ENCODE measurements at regions not wholly inside any gene's neighbourhood (a gene's known extent, or its start where the extent isn't known, plus 50 kb on each side); places are given as distances from the start of the nearest gene placed in this dataset.

- DNase-seq (ENCODE audit: low read depth in 2 of 2) = no peak
Observed at GRCh38 chrX:42944381-42944998, 166.5 kb upstream of the PPP1R2C start.

DNA sequence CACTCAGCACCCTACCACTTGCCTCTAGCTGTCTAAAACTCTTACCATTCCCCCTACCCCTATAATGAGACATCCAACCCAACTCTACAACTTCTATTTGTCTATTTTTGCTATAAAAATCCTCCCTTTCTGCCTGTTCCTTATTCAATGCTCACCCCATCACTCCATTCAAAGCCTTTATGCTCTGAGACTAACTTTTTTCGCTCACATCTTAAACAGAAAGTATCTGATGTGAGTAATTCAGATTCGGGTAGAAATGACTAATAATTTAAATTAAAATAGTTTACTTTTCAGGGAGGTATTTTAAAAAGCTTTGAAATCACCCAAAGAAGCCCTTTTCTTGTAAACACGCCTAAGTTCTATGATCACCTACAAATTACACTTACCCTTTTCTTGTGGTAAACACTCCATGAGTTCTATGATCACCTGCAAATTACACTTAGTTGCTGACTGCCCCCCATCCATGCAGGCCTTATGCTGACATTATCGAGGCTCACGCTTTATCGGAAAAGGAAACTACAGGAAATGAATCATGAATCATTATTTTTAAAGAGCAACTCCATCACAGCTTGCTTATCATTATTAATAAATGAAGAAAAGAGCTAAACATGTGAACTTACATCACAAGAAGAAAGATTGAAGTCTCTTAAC is 168.7 kb upstream of the PPP1R2C start:
- no peak for DNase-seq (ENCODE audit: low read depth in 2 of 2)

DNA sequence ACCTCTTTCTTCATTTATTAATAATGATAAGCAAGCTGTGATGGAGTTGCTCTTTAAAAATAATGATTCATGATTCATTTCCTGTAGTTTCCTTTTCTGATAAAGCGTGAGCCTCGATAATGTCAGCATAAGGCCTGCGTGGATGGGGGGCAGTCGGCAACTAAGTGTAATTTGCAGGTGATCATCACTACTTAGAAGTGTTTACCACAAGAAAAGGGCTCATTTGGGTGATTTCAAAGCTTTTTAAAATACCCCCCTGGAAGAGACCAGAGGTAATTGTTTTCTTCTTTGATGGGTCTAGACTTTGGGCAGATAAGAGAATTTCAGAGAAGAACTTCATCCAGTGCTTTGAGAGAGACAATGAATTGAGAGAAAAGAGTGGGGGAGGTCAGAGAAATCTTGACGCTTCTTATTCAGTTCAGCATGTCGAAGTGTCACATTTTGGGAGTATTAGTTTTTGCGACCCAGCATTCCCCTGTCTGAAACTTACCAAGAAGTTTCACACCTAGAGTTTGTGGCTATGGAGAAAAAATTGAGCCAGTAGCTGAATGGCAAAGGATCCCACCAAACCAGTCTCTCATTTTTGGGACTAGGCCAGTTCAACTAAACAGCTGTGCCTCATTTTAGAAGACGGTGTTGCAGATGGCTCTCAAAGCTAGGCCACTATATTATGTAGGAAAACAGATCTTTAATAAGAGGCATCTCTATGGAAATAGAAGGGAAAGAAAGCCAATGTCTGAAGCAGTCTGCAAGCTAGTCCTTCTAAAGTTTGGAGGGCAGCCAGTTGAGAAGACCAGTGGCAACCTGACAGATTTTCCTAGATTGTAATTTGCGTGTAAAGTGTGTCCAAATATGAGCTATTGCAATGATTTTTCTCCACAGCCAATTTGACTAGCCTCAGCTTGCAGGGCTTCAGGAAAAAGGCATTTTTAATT is 171.0 kb upstream of the PPP1R2C start:
- no peak for DNase-seq (ENCODE audit: low read depth in 2 of 2)

- no peak for DNase-seq (ENCODE audit: low read depth in 2 of 2)
Observed at GRCh38 chrX:42951747-42952146, 173.8 kb upstream of the PPP1R2C start.

DNA sequence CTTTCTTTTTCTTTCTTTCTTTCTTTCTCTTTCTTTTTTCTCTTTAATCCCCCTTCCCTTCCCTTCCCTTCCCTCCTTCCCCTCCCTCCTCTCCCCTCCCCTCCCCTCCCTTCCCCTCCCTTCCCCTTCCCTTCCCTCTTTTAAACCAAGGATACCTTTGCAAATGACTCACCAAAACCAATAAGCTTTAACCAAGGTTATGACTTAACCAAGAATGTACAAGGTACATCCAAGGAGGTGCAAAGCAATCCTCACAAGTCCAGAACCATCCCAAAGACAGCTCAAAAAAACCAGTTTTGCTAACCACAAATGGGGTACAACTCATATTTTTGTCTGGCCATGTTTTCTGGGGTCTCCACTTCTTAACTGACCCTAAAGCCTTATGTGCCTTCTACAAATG is 174.7 kb upstream of the PPP1R2C start:
- DNase-seq (ENCODE audit: low read depth in 2 of 2) = no peak

DNA sequence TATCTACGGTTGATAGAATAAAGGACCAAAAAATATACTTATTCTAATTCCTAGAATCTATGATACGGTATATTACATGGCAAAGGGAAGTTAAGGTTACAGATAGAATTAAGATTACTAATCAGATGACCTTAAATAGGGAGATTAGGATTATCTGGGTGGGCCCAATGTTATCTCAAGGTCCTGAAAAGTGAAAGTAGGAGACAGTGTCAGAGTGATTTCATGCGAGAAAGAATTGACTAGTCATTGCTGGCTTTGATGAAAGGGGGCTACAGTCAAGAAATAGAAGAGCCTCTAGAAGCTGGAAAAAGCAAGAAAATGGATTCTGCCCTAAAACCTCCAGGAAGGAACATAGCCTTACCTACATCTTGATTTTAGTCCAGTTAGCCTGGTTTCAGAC is 176.9 kb upstream of the PPP1R2C start:
- no peak for DNase-seq (ENCODE audit: low read depth in 2 of 2)

- DNase-seq (ENCODE audit: low read depth in 2 of 2) = no peak
Observed at GRCh38 chrX:42955349-42955748, 177.4 kb upstream of the PPP1R2C start.

DNA sequence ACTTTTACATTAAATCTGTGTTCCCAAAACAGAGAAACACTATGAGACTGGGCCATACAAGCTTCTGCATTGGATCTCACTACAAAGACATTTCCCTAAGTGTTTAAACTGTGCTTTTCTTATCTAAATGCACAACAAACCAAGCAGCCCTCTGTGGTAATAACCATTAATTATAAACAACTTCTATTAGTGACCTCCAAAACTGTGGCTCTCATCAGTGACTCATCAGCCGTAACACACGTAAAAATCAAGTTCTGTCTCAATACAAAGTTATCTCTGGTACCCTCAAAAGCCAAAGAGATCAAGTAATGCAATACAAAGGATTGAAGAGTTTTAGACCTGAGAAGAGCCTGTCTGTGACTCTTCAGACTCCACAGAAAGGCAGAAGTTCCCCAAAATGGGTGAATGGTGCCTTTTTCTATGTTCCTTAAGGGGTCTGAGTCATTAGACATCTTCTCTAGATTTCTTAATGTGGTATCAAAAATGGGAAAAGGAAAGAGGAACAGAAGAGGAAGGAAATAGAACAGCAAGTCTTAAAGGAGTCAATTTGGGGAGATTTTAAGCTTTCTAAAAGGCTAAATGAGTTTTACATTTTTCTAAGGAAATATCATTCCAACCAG is 189.8 kb upstream of the PPP1R2C start:
- no peak for DNase-seq (ENCODE audit: low read depth in 2 of 2)

DNA sequence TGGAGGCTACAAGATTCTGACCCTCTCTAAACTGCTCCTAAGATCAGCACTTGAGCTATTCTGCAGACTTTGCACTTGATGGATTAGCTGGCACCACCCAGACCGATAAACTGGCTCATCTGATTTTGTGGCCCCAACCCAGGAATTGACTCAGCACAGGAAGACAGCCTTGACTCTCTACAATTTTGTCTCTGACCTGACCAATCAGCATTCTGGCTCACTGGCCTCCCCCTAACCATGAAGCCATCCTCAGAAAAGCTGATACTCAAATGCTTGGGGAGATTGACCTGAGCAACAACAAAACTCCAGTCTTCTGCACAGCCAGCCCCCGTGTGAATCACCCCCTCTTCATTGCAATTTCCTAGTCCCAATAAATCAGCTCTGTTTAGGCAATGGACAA is 195.4 kb upstream of the PPP1R2C start:
- DNase-seq (ENCODE audit: low read depth in 2 of 2) = no peak

DNA sequence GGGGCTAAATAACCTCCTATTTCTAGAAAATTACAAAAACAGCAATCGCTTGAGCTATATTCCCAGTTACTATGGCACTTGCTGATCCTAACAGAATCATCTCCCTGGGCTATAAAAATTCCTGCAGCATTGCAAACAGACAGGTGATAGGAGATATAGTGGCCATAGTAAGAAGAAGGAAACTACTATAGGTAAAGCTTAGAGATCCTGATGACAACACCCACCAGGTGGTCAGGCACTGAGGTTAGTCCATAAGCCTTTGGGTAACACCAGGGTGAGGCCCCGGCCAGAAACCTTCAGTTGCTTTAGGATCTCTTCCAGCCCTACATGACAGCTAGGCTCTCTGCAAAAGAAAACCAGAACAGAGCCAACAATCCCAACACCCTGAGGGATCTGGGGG is 197.9 kb upstream of the PPP1R2C start:
- no peak for DNase-seq (ENCODE audit: low read depth in 2 of 2)

GRCh38 chrX:42976746-42977366 is 198.9 kb upstream of the PPP1R2C start:
- no peak for DNase-seq (ENCODE audit: low read depth in 2 of 2)

DNA sequence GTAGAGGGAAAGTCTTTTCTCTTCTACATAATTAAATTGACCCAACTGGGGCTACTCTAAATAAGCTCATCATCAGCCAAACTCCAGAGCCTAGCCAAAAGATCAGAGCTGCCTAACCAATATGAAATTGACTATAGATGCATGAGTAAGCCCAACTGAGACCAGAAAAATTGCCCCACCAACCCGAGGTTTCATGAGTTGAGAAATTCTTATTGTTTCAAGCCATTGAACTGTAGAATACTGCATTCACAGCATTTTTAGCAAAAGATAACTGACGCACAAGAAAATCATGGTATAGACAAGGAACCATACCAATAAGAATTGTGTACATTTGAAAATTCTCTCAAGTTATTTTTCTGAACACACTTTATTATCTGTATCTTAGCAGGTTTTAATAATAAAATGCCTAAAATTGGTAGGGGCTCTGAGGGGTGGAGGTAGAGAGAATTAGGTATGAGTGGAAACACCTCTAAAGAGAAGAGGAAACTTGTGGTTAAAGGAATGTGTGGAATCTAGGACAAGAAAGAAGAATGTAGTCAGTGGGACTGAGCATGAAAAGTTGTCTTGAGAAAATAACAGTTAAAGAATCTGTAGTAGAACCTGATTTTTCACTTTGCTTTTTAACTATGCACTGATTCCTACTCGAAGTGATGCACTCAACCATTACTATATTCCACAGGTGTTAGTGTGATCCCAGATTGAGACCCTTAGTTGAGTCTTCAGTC is 200.9 kb upstream of the PPP1R2C start:
- no peak for DNase-seq (ENCODE audit: low read depth in 2 of 2)

- DNase-seq (ENCODE audit: low read depth in 2 of 2) = no peak
Observed at GRCh38 chrX:42988700-42989099, 210.7 kb upstream of the PPP1R2C start.

- peak; percentile 6 to 26 for DNase-seq (ENCODE audit: low read depth in 2 of 2)
Observed at GRCh38 chrX:42992199-42992943, 214.4 kb upstream of the PPP1R2C start.

DNA sequence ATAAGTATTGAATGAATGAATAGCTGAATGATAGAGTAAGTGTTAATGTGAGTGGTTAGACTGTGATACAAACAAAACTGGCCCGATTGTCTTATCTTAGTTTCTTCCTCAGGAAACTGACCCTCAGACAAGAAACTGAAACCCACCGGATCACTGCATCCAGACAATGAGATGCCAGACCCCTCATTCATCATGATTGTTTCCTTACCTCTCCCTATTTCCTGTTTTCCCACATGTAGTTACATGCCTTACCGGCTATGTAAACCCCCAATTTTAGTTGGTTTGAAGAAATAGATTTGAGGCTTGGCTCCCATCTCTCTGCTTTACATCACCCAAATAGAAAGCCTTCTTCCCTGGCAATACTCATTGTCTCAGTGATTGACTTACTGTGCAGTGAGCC is 218.9 kb upstream of the PPP1R2C start:
- DNase-seq (ENCODE audit: low read depth in 2 of 2) = no peak

DNA sequence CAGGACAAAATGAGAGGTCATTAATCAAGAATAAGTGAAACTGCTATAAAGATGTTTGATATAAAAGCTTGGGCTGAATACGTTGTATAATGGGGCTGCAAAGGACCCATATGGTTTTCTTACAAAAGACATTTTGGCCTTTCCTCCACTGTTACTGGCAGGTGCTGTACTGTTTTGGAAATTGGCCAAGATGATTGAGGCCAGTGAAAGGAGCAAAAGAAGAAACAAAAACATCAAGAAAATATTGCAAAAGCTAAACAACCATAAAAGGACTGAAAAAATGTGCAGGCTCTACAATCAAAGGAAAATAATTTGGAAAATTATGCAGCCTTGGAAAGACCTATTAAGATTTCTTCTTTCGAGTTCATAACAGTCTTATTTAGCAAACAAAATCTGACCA is 222.2 kb upstream of the PPP1R2C start:
- no peak for DNase-seq (ENCODE audit: low read depth in 2 of 2)

DNA sequence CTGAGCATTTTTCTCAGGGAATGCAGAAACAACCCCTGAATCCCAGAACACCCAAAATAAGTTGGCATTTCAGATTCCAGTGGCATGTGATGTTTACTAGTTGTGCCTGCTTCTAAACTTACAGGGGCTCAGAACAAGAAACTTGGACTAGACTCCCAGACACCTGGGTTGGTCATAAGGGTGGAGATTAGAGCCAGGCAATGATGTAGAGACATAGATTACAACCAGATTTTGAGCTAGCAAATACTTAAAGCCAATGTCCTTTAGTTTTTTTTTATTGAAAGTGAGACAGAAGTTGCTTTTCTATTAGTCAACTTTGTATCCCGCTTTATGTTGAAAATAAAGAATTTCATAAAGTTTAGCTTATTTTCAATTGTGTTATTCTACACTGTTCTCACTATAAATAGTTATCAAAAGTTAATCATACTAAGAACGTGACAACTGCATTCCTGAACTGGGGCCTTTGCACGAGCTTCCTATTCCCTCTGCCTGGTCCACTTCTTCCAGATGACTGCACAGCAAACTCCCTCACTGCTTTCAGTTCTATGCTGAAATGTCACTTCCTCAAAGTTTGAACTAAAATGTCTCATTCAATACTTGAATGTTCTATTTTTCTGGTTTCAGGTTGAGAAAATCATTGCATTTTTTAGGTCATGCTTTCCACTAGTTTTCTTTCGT is 224.7 kb upstream of the PPP1R2C start:
- no peak for DNase-seq (ENCODE audit: low read depth in 2 of 2)

GRCh38 chrX:43003204-43003565 is 225.2 kb upstream of the PPP1R2C start:
- DNase-seq (ENCODE audit: low read depth in 2 of 2) = no peak

DNA sequence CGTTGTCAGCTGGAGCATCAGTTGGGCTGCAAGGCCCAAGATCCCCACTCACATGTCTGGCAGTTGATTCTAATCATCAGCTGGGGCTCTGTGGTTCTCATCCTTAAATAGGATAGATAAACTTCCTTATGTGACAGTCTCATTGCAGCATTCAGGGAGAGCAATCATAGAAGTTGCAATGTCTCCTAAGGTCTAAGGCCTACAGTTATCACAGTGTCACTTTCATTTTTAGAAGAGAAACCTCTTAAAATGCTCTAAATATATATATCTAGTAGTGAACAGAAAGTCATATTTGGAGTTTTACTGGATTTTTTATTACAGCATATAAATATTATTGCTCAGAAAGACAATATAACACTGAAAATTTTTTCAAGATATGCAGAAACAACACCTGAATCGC is 226.0 kb upstream of the PPP1R2C start:
- DNase-seq (ENCODE audit: low read depth in 2 of 2) = no peak

DNA sequence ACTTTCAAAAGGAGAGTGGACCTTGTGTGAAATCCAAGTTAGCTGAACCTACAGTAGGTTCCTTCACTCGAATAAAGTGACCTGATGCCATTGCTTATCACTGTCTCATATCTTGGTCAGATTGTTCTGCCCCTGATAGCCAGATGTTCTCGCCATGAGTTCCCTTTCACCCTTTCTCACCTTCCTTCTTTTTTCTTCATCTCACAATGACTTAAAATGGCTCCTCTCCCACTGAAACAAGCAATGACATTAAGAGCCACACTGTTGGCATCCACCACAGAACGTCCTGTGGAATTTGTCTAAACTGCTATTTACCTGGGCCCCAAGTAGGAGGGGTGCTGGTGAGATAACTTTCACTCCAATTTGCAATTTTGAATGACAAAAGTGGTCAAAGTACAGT is 227.6 kb upstream of the PPP1R2C start:
- no peak for DNase-seq (ENCODE audit: low read depth in 2 of 2)

Data from fibroblast of skin of left quadriceps (primary cell).